ENCODE measurements at regions not wholly inside any gene's neighbourhood (a gene's known extent, or its start where the extent isn't known, plus 50 kb on each side); places are given as distances from the start of the nearest gene placed in this dataset.

DNA sequence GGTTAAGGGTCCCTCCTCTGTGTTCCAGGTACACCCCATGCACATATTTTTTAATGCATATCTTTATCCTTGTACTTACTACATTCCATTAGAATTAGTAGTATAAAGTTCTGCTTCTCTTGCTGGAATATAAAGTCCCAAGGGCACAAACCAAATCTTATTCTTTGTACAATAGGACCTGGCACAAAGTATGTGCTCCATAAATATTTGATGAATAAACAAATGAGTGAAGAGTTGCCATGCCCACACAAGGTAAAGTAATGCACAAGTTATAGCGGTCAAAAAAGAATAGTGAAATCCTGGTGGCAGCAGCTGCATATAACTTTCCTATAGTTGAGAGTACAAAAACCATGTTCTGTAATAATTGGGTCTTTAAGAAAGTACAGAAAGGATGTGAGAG is 82.1 kb upstream of the BMP4 start:
- TF ChIP-seq CTCF (conservative IDR thresholded peaks at IDR 0.05; ENCODE audit: low read depth, low read length) = no peak
- H3K27ac ChIP-seq = no peak overlapping the region

GRCh38 chr14:54039311-54039710 is 82.7 kb upstream of the BMP4 start:
- Histone ChIP-seq H3K4me1 (ENCODE audit: low read depth, poor library complexity, severe bottlenecking) (peaks cover 8% of the 10 kb centered on the region), H3K36me3 (ENCODE audit: insufficient read depth) (no peaks in the 10 kb centered on the region), H3K4me2 (no peak overlapping the region), H3K4me3 (IDR thresholded peaks at IDR 0.05; ENCODE audit: insufficient read depth, low read depth, low read length) (no peak overlapping the region), H4K20me1 (ENCODE audit: insufficient read depth) (no peaks in the 10 kb centered on the region), H3K27ac (no peak overlapping the region), H3K9ac (no peak overlapping the region), H3K27me3 (ENCODE audit: insufficient read depth, low read depth) (no peaks in the 10 kb centered on the region), H2AFZ (ENCODE audit: low read depth) (no peak overlapping the region), H3K79me2 (ENCODE audit: insufficient read depth, low read depth) (no peaks in the 10 kb centered on the region)
- TF ChIP-seq CTCF (conservative IDR thresholded peaks at IDR 0.05; ENCODE audit: low read depth, low read length) = no peak

More for the DNA sequence above, 82.1 kb upstream of the BMP4 start:
- H3K27me3 ChIP-seq (ENCODE audit: insufficient read depth, low read depth) = no peaks in the 10 kb centered on the region
- H3K4me1 ChIP-seq (ENCODE audit: low read depth, poor library complexity, severe bottlenecking) = peaks cover 2% of the 10 kb centered on the region
- H3K4me3 ChIP-seq (IDR thresholded peaks at IDR 0.05; ENCODE audit: insufficient read depth, low read depth, low read length) = no peak overlapping the region
- H3K36me3 ChIP-seq (ENCODE audit: insufficient read depth) = no peaks in the 10 kb centered on the region
- no peak overlapping the region for H3K4me2 ChIP-seq
- H2AFZ ChIP-seq (ENCODE audit: low read depth) = no peak overlapping the region
- H4K20me1 ChIP-seq (ENCODE audit: insufficient read depth) = no peaks in the 10 kb centered on the region
- H3K79me2 ChIP-seq (ENCODE audit: insufficient read depth, low read depth) = no peaks in the 10 kb centered on the region
- no peak overlapping the region for H3K9ac ChIP-seq

DNA sequence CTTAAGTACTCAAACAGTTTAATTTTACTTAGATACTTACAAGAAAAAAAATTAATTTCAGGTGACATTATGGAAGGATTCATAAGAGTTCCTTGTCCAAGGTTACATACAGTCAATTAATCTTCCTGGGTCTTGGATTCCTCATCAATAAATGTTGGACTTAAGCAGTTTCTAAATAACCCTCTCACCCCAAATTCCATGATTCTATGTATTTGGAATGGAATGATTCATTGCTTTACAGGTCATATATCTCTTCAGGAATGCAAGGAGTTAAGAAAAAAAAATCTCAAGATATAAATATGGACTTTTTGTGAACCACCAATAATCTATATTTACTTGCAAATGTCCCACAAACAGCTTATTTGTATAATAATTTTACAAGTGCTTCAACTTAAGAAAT is 84.2 kb upstream of the BMP4 start:
- Histone ChIP-seq H3K4me1 (ENCODE audit: low read depth, poor library complexity, severe bottlenecking) (peaks cover 13% of the 10 kb centered on the region), H3K27me3 (ENCODE audit: insufficient read depth, low read depth) (no peaks in the 10 kb centered on the region), H2AFZ (ENCODE audit: low read depth) (no peak overlapping the region), H3K9ac (no peak overlapping the region), H3K27ac (no peak overlapping the region), H3K79me2 (ENCODE audit: insufficient read depth, low read depth) (no peaks in the 10 kb centered on the region), H4K20me1 (ENCODE audit: insufficient read depth) (no peaks in the 10 kb centered on the region), H3K4me3 (IDR thresholded peaks at IDR 0.05; ENCODE audit: insufficient read depth, low read depth, low read length) (no peak overlapping the region), H3K4me2 (no peak overlapping the region), H3K36me3 (ENCODE audit: insufficient read depth) (no peaks in the 10 kb centered on the region)
- TF ChIP-seq CTCF (conservative IDR thresholded peaks at IDR 0.05; ENCODE audit: low read depth, low read length) = no peak

DNA sequence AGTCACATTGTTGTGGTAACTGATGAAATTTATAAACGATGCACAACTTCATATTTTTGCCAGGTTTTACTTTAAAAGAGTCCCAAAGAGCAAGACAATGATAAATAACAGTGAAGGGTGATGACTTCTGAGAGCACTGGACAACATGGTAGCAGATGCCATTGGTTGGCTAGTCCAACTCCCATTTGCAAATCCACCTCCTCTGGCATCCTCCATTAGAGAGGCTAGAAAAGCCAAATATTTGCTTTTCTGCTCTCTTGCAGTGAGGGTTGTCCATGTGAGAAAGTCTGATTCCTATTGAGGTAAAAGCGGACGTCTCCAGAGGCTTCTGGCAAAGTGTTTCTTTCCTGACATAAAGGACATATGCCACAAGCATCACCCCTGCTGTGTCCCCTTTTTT is 89.6 kb upstream of the BMP4 start:
- Histone ChIP-seq H4K20me1 (ENCODE audit: insufficient read depth) (no peaks in the 10 kb centered on the region), H3K79me2 (ENCODE audit: insufficient read depth, low read depth) (no peaks in the 10 kb centered on the region), H3K36me3 (ENCODE audit: insufficient read depth) (no peaks in the 10 kb centered on the region), H3K4me2 (no peak overlapping the region), H3K4me1 (ENCODE audit: low read depth, poor library complexity, severe bottlenecking) (peaks cover 13% of the 10 kb centered on the region), H3K9ac (no peak overlapping the region), H3K27ac (no peak overlapping the region), H3K27me3 (ENCODE audit: insufficient read depth, low read depth) (no peaks in the 10 kb centered on the region), H2AFZ (ENCODE audit: low read depth) (no peak overlapping the region), H3K4me3 (IDR thresholded peaks at IDR 0.05; ENCODE audit: insufficient read depth, low read depth, low read length) (no peak overlapping the region)
- TF ChIP-seq CTCF (conservative IDR thresholded peaks at IDR 0.05; ENCODE audit: low read depth, low read length) = no peak

All from KMS-11 (cell line).